Activated T-cell treated with anti-CD3 and anti-CD28 coated beads, Interleukin-2, amount 50 U/mL, for 48 hours (primary cell): ENCODE measurements at regions not wholly inside any gene's neighbourhood (a gene's known extent, or its start where the extent isn't known, plus 50 kb on each side); places are given as distances from the start of the nearest gene placed in this dataset.

Experiments used
- DNase-seq, 2 experiments: peaks; one replicate each; pipeline ENCODE4 v3.0.0-alpha.2; 2020

DNA sequence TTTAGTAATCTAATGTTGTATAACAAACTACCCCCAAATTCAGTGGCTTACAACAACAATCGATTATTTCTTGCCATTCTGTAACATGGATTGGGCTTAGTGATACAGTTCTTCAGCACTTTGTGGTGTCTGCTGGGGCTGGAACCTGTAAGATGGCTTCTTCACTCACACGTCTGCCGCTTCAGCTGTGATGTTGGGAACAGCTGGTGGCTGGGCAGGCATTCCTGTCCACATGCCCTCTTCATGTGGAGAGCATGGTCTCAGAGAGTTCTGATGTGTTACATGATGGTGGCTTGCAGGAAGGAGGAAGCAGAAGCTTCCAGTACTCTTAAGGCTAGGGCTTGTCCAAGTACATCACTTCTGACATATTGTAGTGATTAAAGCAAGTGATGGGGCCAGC lies 276.9 kb downstream of the PTBP2 start:
- DNase-seq = no peak

DNA sequence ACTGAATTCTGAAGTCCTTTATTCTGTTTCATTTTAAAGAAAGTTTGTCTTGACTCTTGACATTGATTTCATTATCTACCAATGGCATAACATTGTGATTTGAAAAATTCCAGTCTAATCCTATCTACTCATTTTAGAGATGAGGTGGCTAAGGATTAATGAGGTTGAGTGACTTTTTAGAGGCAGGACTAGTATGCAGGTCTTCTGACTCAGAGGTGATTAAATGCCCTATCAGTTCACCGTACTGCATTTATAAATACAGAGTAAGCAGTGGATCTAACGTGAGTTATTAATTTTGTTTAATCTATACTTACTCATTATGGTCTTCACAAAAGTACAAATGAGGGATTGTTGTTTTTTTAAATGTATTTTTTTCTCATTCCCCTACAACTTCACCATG lies 277.6 kb downstream of the PTBP2 start:
- no peak for DNase-seq

DNA sequence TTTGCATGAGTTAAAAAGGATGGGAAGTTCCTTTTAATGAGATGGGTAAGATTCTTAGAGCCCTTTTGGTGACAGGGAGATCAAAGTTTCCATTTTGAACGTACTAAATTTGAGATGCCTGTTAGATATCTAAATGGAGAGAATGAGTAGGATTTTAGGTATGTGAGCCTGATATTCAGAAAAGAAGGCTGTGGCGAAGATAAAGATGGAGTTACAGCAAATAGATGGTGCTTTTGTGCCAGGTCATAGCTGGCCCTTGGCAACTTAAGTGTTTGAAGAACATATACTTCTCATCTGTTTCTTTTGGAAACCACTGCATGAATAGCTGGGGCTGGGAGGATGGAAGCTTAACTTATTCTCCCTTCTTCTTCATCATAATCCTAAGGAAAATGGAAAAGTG lies 282.5 kb downstream of the PTBP2 start:
- DNase-seq = no peak

DNA sequence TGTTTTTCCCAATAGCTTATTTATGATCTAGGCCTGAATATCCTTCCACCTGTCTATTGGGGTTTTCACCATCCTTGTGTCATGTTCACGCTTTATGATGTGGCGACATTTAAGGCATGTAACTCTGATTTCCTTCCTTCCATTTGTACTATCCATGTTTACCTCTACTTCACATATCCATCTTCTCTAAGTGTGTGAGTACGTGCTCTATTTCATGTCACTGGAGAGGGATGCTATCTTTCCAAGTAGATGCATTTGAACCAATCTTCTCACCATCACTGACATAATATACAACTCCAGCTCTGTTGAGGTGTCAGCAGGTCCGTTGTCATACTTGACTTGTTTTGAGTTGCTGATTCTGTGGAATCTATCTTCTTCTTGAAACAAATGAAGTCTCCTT lies 283.2 kb downstream of the PTBP2 start:
- no peak for DNase-seq

DNA sequence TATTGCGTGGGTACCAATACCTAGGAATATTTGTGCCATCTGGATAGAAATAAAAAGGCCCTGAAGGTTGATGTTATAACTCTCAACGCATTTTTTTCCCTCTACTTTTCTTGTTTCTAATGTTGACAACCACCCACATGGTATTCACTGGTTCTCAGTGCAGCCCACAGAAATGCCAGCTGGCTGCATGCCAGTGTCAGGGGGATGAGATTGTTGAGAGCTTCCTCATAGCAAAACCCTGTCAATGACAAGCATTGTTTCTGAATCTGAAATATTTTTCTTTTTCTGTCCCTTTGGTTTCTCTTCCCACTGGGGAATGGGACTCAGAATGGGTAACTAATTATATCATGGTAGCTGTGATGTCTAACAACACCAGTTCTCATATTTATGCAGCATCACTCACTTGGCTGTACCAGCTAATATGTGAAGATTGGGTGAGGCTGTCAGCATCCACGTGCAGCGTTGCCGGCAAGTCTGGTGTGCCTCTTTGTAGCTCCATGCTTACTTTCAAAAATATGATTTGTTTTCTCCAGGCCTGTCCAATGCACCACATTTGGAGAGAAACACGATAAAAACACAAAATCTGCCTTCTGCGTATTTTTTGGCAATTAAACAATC lies 284.6 kb downstream of the PTBP2 start:
- DNase-seq = no peak

DNA sequence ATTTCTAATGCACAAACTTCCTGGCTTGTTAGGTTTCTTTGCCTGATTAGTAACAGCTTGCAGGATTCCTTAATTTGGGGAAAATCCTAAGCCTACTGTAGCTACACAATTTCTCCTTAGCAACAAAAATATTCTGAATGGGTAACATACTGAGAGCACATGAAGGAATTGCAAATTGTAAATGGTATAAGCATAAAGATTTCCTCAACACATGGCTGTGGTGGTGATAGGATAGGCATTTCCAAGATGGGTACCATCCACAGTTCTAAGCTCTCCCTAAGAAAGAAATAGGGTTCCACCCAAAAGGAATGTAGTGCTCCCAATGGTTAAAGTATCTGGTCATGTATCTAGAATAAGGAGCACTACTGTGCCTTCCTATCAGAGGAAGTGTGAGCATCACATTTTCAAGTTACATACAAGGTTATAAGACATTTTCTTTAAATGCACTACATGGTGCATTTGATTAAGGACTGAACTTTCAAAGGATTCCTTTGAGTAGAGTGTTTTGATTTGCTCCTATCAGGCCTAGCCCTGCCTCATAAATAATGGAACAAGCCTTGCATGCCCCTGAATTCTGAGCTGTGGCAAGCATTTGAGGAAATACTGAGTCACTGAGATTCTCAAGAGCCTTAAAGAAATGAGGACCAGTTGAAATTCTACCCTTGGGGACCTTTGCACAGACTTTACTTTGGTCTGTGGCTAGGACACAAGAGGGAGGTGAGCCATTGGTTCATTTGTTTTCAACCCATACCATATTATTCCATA lies 286.4 kb downstream of the PTBP2 start:
- no peak for DNase-seq

DNA sequence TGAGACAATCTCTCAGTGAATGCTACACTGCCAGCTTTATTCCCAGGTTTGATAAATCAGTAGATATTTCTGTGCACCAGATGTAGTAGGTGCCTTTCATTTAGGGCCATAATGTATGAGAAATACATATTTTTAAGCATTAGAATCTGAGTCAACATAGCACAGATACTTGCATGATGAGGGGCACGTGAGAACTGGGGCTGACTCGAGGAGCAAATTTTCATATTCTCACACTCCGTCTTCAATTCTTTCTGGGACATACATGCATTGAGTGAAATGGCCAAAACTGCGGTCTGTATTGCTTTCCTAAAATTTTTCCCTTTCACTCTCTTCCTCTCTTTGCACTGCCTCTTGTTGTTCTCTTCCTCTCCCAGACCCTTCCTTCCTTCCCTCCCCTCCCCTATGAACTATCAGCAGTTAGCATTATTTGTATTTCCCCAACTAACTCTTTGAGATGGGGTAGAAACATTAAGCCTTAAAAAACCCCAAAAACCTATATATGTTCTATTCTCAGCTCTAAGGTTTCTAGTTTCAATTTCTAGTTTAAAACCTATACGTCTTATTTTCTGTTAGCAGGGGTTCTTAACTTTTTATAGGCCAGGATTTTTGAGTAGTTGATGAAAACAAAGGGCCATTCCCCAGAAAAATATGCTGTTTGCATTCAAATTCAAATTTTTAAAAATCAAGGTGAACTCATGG lies 289.1 kb downstream of the PTBP2 start:
- DNase-seq = no peak

DNA sequence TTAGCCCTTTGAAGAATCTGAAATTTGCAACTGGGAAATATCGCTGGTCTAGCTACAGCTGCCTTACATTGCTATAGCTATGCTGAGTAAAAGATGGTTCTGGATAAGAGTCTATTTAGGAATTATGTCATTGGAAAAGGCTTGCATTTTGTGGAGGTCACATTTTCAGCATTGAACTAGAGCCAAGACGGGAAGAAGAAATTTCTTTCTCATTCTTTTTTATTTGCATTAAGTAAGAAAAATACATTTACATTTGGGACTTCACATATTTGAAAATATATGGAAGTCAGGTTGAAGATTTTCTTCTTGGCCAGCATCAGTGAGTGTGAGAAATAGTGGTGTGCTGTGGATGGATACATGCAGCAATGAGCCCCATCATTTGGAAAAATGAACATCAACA lies 291.6 kb downstream of the PTBP2 start:
- no peak for DNase-seq

DNA sequence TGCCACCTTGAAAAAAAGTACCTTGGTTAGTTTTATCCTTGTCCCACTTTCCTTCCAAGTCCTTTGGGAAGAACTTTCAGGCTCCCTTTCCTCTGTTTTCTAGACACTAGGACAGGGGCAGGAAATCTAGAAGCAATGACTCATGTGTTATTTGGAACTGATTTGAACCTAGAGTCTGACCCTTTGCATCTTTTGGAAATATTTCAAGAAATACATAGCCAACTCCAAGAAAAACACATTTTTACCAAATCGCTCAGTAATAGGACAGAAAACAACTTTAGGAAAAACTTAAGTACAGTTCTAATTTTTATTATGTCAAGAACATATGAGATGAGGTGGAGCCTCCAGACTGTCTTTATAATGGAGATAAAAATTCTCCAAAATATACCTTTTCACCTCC lies 292.4 kb downstream of the PTBP2 start:
- DNase-seq = no peak

DNA sequence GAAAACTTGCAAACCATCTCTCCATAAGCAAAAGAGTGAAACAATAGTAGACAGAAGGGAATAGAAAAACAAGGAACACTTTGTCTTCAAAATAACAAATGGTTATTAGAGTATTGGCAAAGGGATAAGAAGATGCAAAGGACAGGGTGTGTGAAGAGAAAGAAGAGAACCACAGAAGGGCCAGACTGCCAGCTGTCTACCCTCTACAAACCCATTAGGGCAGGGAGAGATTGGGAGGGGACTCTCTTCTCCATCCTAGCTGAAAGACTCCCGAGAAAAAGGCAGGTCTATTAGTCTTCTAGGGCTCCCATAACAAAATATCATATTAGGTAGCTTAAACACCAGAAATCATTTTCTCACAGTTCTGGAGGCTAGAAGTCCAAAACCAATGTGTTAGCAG lies 292.8 kb downstream of the PTBP2 start:
- DNase-seq = no peak

DNA sequence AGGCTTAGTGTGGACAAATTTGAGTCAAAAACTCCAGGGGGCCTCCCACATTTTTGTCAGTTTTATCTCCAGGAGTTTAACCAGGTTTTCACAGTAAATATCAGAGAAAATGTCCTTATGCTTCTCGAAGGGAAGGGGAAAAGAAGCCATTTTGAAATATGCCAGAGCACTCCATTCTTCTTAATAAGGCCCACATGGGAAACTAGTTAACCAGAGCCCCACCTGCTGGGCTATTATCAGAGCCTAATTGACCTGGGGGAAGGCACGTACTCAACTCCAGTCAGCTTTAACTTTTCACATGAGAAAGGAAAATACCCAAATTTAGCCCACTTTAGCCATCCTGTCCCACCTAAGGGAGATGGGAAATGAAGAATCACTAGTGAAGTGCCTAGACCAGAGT lies 296.3 kb downstream of the PTBP2 start:
- no peak for DNase-seq
